ENCODE measurements at regions not wholly inside any gene's neighbourhood (a gene's known extent, or its start where the extent isn't known, plus 50 kb on each side); places are given as distances from the start of the nearest gene placed in this dataset.

GRCh38 chr3:193938613-193939012, 197.3 kb upstream of the HES1 start (continued):
- TF ChIP-seq, protein P1, sequence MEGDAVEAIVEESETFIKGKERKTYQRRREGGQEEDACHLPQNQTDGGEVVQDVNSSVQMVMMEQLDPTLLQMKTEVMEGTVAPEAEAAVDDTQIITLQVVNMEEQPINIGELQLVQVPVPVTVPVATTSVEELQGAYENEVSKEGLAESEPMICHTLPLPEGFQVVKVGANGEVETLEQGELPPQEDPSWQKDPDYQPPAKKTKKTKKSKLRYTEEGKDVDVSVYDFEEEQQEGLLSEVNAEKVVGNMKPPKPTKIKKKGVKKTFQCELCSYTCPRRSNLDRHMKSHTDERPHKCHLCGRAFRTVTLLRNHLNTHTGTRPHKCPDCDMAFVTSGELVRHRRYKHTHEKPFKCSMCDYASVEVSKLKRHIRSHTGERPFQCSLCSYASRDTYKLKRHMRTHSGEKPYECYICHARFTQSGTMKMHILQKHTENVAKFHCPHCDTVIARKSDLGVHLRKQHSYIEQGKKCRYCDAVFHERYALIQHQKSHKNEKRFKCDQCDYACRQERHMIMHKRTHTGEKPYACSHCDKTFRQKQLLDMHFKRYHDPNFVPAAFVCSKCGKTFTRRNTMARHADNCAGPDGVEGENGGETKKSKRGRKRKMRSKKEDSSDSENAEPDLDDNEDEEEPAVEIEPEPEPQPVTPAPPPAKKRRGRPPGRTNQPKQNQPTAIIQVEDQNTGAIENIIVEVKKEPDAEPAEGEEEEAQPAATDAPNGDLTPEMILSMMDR (IDR thresholded peaks at IDR 0.05 in 2 of 3, conservative IDR thresholded peaks at IDR 0.05 in 1 of 3; ENCODE audit: borderline replicate concordance in 1 of 3, insufficient read depth in 1 of 3, low read depth in 2 of 3, low read length in 2 of 3), result no peak

- Histone ChIP-seq H3K79me2 (ENCODE audit: insufficient read depth, low read length) (no peaks in the 10 kb centered on the region), H3K4me3 (replicated peaks in 1 of 2; ENCODE audit: low read depth in 1 of 2, low read length in 2 of 2) (no peak overlapping the region), H3K36me3 (ENCODE audit: control insufficient read depth in 1 of 2, insufficient read depth in 2 of 2, low read length in 2 of 2) (no peaks in the 10 kb centered on the region), H3K9ac (ENCODE audit: low read length) (no peak overlapping the region), H3K9me2 (ENCODE audit: insufficient read depth) (no peaks in the 10 kb centered on the region), H3K4me2 (ENCODE audit: low read length) (no peak overlapping the region), H3K4me1 (ENCODE audit: control insufficient read depth in 1 of 2, insufficient read depth in 2 of 2, low read length in 2 of 2) (peaks cover 7 to 25% of the 10 kb centered on the region in 2 experiments; a peak in 3 of 4 replicates), H3K27me3 (ENCODE audit: insufficient read depth, low read length) (no peaks in the 10 kb centered on the region), H3K9me3 (ENCODE audit: control insufficient read depth in 1 of 2, insufficient read depth in 1 of 2, low read depth in 1 of 2, low read length in 2 of 2) (no peaks in the 10 kb centered on the region), H2AFZ (ENCODE audit: low read depth, low read length, poor library complexity, severe bottlenecking) (no peak overlapping the region), H4K20me1 (ENCODE audit: insufficient read depth) (no peaks in the 10 kb centered on the region), H3K27ac (ENCODE audit: low read depth, low read length) (no peak overlapping the region)
- ChIA-PET POLR2A (no interaction called here), CTCF (no interaction called here), RAD21 (ENCODE audit: low non-redundant PET in 1 of 2, low total read pairs in 2 of 2, uncharacterized antibody in 2 of 2, unreplicated experiment in 2 of 2) (no interaction called here)
- no peak for TF ChIP-seq EZH2phosphoT487 (IDR thresholded peaks at IDR 0.05; ENCODE audit: borderline replicate concordance)
- no peak for TF ChIP-seq FOSL1 (IDR thresholded peaks at IDR 0.05; ENCODE audit: low read depth)
- no peak for TF ChIP-seq JUND (IDR thresholded peaks at IDR 0.05)
- no peak for TF ChIP-seq CBX3 (IDR thresholded peaks at IDR 0.05; ENCODE audit: low read depth)
- no peak for DNase-seq (ENCODE audit: low read depth, low spot score)
- no peak for ATAC-seq
- intact Hi-C loops (cut with micrococcal nuclease), result no loop called here
- no TSS peak for BruUV-seq (replicated peaks)
Measured at GRCh38 chr3:193939527-193939926, 196.4 kb upstream of the HES1 start.

DNA sequence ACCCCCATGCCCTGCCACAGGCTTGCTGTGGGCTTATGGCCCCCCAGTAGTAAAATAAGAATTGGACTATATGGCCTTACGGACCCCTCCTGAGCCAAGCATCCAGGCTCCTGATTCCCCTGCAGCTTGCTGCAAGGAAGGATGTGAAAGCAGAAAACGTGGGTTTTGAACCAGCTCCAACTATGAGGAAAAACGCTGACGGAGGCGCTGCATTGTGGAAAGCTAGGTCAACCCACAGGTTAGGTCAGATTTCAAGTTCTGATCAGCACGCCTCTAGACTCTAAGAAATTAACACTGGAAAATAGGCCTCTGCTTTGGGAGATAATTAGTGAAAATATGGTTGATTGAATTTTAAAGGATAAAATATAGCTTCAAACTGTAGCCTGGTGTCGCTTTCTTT, 195.4 kb upstream of the HES1 start:
- ATAC-seq, result no peak
- no peaks in the 10 kb centered on the region for H3K9me3 ChIP-seq (ENCODE audit: control insufficient read depth in 1 of 2, insufficient read depth in 1 of 2, low read depth in 1 of 2, low read length in 2 of 2)
- TF ChIP-seq ELF1 (IDR thresholded peaks at IDR 0.05; ENCODE audit: borderline replicate concordance, low read depth) (no peak), SIN3A (IDR thresholded peaks at IDR 0.05; ENCODE audit: low read depth) (no peak)
- TF ChIP-seq, protein P2, sequence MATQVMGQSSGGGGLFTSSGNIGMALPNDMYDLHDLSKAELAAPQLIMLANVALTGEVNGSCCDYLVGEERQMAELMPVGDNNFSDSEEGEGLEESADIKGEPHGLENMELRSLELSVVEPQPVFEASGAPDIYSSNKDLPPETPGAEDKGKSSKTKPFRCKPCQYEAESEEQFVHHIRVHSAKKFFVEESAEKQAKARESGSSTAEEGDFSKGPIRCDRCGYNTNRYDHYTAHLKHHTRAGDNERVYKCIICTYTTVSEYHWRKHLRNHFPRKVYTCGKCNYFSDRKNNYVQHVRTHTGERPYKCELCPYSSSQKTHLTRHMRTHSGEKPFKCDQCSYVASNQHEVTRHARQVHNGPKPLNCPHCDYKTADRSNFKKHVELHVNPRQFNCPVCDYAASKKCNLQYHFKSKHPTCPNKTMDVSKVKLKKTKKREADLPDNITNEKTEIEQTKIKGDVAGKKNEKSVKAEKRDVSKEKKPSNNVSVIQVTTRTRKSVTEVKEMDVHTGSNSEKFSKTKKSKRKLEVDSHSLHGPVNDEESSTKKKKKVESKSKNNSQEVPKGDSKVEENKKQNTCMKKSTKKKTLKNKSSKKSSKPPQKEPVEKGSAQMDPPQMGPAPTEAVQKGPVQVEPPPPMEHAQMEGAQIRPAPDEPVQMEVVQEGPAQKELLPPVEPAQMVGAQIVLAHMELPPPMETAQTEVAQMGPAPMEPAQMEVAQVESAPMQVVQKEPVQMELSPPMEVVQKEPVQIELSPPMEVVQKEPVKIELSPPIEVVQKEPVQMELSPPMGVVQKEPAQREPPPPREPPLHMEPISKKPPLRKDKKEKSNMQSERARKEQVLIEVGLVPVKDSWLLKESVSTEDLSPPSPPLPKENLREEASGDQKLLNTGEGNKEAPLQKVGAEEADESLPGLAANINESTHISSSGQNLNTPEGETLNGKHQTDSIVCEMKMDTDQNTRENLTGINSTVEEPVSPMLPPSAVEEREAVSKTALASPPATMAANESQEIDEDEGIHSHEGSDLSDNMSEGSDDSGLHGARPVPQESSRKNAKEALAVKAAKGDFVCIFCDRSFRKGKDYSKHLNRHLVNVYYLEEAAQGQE (IDR thresholded peaks at IDR 0.05; ENCODE audit: low read depth), result no peak
- ChIA-PET RAD21 (ENCODE audit: low non-redundant PET in 1 of 2, low total read pairs in 2 of 2, uncharacterized antibody in 2 of 2, unreplicated experiment in 2 of 2) (no interaction called here), CTCF (no interaction called here), POLR2A (no interaction called here)
- intact Hi-C loops (cut with micrococcal nuclease), result no loop called here
- no peaks in the 10 kb centered on the region for H3K79me2 ChIP-seq (ENCODE audit: insufficient read depth, low read length)
- H3K9me2 ChIP-seq (ENCODE audit: insufficient read depth), result no peaks in the 10 kb centered on the region
- peaks cover 7 to 31% of the 10 kb centered on the region in 2 experiments; a peak in 3 of 4 replicates for H3K4me1 ChIP-seq (ENCODE audit: control insufficient read depth in 1 of 2, insufficient read depth in 2 of 2, low read length in 2 of 2)
- H3K4me2 ChIP-seq (ENCODE audit: low read length), result no peak overlapping the region
- 0 out of 2 replicates have a peak, but pooled peaks cover 5% of the 10 kb centered on the region for H3K27me3 ChIP-seq (ENCODE audit: insufficient read depth, low read length)
- no peak overlapping the region for H3K27ac ChIP-seq (ENCODE audit: low read depth, low read length)
- no peak overlapping the region for H3K9ac ChIP-seq (ENCODE audit: low read length)
- no peak overlapping the region for H3K4me3 ChIP-seq (replicated peaks in 1 of 2; ENCODE audit: low read depth in 1 of 2, low read length in 2 of 2)
- no peak for DNase-seq (ENCODE audit: low read depth, low spot score)
- no TSS peak for BruUV-seq (replicated peaks)
- no peak overlapping the region for H2AFZ ChIP-seq (ENCODE audit: low read depth, low read length, poor library complexity, severe bottlenecking)
- H4K20me1 ChIP-seq (ENCODE audit: insufficient read depth), result no peaks in the 10 kb centered on the region
- H3K36me3 ChIP-seq (ENCODE audit: control insufficient read depth in 1 of 2, insufficient read depth in 2 of 2, low read length in 2 of 2), result no peaks in the 10 kb centered on the region
